Stimulated activated effector memory CD8-positive, alpha-beta T cell treated with anti-CD3 and anti-CD28 coated beads, Interleukin-12 subunit alpha, Interleukin-12 subunit beta, amount 100 ng/mL, for 72 hours (primary cell): ENCODE measurements at regions not wholly inside any gene's neighbourhood (a gene's known extent, or its start where the extent isn't known, plus 50 kb on each side); places are given as distances from the start of the nearest gene placed in this dataset.
"Not testable (repeated sequence)": the region's sequence is repeated elsewhere in the genome, so short reads cannot be mapped to it uniquely, and the experiment has no call there.

Experiments used
- ATAC-seq: fragments of 150-1000 bp; cut with Tn5 transposase; 2 replicates; pipeline ENCODE4 v1.10.0; 2021
- DNase-seq, 2 donors: peaks; one replicate each; pipeline ENCODE4 v3.0.0; 2021 to 2022; ENCODE audit warnings: low spot score in 2 of 2
- H3K27ac Mint-ChIP-seq: one replicate; pipeline ENCODE4 v1.8.0; 2022; ENCODE audit warnings: mild to moderate bottlenecking, mixed read lengths
- H3K36me3 Mint-ChIP-seq: one replicate; pipeline ENCODE4 v1.8.0; 2022; ENCODE audit warnings: mild to moderate bottlenecking, mixed read lengths
- H3K4me1 Mint-ChIP-seq: one replicate; pipeline ENCODE4 v1.8.0; 2022; ENCODE audit warnings: mixed read lengths
- H3K4me3 Mint-ChIP-seq: one replicate; pipeline ENCODE4 v1.8.0; 2022; ENCODE audit warnings: mild to moderate bottlenecking, mixed read lengths
- H3K9me3 Mint-ChIP-seq: one replicate; pipeline ENCODE4 v1.8.0; 2022; ENCODE audit warnings: mixed read lengths

DNA sequence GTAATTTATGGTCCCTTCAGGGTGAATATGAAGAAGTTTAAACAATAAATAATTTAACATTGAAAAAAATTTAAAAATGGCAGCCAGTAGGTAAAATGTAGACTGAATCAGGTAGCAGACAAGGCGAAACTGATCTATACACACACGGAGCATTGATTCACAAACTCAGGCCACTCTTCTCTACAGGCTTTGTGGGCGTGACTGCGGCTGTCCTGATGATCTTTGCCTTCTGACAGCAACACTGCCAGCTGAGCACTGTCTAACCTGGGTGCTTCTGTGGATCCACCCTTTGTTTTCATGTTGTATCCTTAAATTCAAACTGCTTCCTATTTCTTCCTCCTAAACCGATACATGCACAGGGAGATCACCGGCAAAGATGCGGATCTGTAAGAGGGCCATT, 315.4 kb upstream of the ADCY2 start:
- Mint-ChIP-seq H3K4me1 (no peaks in the 10 kb centered on the region), H3K36me3 (no peaks in the 10 kb centered on the region), H3K27ac (no peak overlapping the region), H3K4me3 (no peak overlapping the region), H3K9me3 (no peaks in the 10 kb centered on the region)
- DNase-seq (no peak), ATAC-seq (no peak)

DNA sequence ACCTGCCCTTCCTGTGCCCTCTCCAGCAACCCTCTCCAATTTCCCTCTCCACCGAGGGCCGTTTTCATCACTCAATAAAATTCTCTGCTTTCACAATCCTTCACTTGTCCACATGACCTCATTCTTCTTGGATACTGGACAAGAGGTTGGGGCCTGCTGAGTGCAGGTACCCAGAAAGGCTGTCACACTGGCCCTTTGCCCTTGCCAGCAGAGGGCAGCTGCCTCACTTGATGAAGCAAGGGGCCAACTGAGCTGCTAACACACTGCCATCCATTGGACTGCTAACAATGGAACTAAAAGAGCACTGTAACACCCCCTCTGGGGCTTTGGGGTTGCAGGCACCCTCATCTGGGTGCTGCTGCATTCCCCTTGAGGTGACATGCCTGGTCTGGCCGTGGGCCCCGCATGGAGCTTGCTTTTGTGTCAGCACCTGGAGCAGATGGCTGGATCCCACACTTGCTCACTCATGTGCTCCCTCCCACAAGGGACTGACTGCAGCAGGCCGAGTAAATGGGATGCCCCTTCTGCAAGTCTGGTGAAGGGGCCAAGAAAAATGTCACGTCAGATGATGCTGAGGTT, 308.1 kb upstream of the ADCY2 start:
- no peak overlapping the region for H3K27ac Mint-ChIP-seq
- no peaks in the 10 kb centered on the region for H3K4me1 Mint-ChIP-seq
- ATAC-seq (no peak), DNase-seq (no peak)
- H3K36me3 Mint-ChIP-seq: no peaks in the 10 kb centered on the region
- H3K9me3 Mint-ChIP-seq: peaks cover 7% of the 10 kb centered on the region
- H3K4me3 Mint-ChIP-seq: no peak overlapping the region

DNA sequence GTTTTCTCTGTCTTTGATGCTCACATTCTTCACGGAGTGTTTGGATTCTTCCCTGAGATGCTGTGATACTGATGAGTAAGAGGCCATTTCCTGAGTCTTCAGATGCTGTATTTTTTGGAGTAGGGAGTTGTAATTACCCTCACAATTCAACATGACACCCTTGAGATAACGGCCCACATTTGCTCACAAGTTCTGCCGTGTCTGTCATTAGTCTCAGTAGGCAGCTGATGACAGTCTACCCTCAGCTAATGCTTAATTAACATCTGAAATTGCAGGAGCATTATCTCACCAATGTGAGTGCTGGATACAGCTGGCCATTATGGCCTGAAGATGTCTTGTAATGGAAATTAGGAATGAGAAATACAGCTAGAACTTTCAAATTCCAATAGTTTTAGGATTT, 307.1 kb upstream of the ADCY2 start:
- H3K27ac Mint-ChIP-seq: no peak overlapping the region

DNA sequence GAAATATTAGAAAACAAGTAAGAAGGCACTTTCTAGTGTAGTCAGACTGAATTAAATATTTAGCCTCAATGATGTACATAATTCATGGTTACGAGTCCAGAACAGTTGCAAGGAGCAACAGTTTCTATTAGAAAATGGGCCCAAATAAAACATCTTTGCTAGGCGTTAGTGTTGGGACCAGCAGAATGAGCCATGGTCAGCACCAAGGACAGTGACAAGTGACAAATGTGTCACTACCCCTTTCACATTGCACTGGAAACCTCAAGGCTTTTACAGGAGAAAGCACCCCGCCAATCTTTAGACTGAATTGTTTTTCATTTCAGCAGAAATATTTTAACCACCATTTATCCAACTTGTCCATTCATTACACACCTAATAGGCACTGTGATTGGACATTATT, 301.3 kb upstream of the ADCY2 start:
- no peak overlapping the region for H3K27ac Mint-ChIP-seq
- no peak for DNase-seq

More for the DNA sequence above, 307.1 kb upstream of the ADCY2 start:
- DNase-seq (no peak), ATAC-seq (no peak)
- H3K4me1 Mint-ChIP-seq: no peaks in the 10 kb centered on the region
- no peak overlapping the region for H3K4me3 Mint-ChIP-seq
- no peaks in the 10 kb centered on the region for H3K36me3 Mint-ChIP-seq
- H3K9me3 Mint-ChIP-seq: peaks cover 7% of the 10 kb centered on the region

DNA sequence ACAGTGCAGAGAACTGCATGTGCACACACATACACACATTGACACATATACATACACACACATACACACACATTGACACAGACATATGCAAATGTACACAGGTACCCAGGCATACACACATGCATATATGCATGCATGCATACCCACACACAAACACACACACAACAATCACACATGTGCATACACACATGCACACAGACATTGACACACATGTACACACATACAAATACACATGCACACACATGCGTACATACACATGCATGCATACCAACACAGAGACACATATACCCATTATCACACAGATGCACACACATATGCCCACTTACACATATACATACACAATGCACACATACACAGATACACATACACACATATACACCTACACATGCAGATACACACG, 299.6 kb upstream of the ADCY2 start:
- H3K36me3 Mint-ChIP-seq: no peaks in the 10 kb centered on the region
- no peaks in the 10 kb centered on the region for H3K4me1 Mint-ChIP-seq
- ATAC-seq: no peak

More for the DNA sequence above, 301.3 kb upstream of the ADCY2 start:
- no peak for ATAC-seq
- no peak overlapping the region for H3K4me3 Mint-ChIP-seq
- H3K4me1 Mint-ChIP-seq: no peaks in the 10 kb centered on the region
- peaks cover 6% of the 10 kb centered on the region for H3K9me3 Mint-ChIP-seq
- no peaks in the 10 kb centered on the region for H3K36me3 Mint-ChIP-seq

DNA sequence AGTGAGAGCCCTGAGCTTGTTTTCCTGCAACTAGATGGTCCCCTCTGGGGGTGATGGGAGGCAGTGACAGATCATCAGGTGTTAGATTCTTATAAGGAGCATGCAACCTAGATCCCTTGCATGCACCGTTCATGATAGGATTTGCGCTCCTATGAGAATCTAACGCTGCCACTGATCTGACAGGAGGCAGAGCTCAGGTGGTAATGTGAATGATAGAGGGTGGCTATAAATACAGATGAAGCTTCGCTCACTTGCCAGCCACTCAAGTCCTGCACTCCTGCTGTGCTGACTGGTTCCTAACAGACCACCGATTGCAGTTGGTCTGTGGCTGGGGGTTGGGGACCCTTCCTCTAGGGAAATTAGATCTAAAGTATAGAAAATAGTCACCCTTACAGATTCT, 290.6 kb upstream of the ADCY2 start:
- Mint-ChIP-seq H3K4me1 (no peaks in the 10 kb centered on the region), H3K27ac (no peak overlapping the region), H3K36me3 (no peaks in the 10 kb centered on the region), H3K4me3 (no peak overlapping the region), H3K9me3 (no peaks in the 10 kb centered on the region)
- DNase-seq (no peak), ATAC-seq (no peak)

More for the DNA sequence above, 299.6 kb upstream of the ADCY2 start:
- Mint-ChIP-seq H3K9me3 (peaks cover 6% of the 10 kb centered on the region), H3K4me3 (no peak overlapping the region), H3K27ac (no peak overlapping the region)
- no peak for DNase-seq

DNA sequence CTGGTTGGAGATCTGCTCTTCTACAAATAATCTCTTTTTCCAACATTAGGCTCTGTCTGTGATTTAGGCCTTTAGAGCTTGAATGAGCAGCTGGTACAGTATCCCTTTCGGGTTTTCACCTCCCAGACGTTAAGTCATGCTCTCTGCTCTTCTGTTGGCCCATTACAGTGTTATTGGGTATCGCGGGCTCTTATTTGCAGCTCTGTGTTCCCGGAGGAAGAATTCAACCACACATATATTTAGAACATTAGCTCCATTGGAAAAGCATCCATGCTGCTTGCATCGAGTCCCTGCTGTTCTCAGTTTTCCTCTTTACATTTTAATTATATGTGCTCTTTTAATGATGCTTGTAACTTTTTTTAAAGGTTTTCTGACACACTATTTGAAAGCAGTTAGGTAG, 278.0 kb upstream of the ADCY2 start:
- peaks cover 11% of the 10 kb centered on the region for H3K9me3 Mint-ChIP-seq
- no peak overlapping the region for H3K27ac Mint-ChIP-seq
- DNase-seq (no peak), ATAC-seq (no peak)
- H3K4me3 Mint-ChIP-seq: no peak overlapping the region
- H3K4me1 Mint-ChIP-seq: no peaks in the 10 kb centered on the region
- no peaks in the 10 kb centered on the region for H3K36me3 Mint-ChIP-seq

DNA sequence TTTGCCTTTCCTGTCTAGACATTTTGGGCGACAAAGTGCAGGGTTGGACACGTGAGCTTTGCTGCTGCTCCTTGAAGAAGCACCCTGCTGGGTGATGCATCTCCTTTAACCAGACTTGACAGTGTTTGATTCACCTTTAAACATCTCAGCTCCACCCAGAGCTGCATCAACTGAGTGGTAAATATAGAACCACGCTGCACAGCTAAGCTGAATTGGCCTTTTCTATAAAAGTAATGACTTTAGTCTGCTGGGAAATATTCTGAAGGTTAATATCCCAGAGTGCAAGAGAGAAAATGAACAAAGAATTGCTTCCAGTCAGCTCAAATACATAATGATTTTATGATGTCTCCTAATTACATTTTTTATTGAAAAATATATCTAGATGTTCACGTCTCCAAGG, 264.3 kb upstream of the ADCY2 start:
- H3K27ac Mint-ChIP-seq: no peak overlapping the region
- DNase-seq (no peak), ATAC-seq (no peak)
- H3K4me1 Mint-ChIP-seq: no peaks in the 10 kb centered on the region
- no peaks in the 10 kb centered on the region for H3K9me3 Mint-ChIP-seq
- H3K36me3 Mint-ChIP-seq: no peaks in the 10 kb centered on the region
- H3K4me3 Mint-ChIP-seq: no peak overlapping the region

DNA sequence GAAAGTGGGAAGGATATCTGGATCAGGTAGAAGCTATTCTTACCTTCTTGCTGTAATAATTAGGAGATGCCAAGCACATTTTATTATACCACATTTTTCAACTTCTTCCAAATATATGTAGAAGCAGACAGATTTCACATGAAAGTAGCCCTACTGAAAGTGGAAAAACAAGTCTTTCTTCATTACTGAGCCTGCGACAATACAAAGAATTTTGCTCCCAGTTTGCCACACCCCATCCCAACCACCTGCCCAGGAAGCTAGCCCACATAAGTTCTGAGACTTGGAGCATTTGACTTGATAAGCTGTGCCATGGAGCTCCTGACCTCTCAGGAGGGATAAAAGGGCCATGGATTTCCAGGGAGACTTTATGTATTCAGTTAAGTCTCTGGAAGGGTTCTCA, 249.1 kb upstream of the ADCY2 start:
- Mint-ChIP-seq H3K36me3 (no peaks in the 10 kb centered on the region), H3K9me3 (peaks cover 6% of the 10 kb centered on the region), H3K4me3 (no peak overlapping the region), H3K27ac (no peak overlapping the region), H3K4me1 (no peaks in the 10 kb centered on the region)
- no peak for DNase-seq
- ATAC-seq: no peak

DNA sequence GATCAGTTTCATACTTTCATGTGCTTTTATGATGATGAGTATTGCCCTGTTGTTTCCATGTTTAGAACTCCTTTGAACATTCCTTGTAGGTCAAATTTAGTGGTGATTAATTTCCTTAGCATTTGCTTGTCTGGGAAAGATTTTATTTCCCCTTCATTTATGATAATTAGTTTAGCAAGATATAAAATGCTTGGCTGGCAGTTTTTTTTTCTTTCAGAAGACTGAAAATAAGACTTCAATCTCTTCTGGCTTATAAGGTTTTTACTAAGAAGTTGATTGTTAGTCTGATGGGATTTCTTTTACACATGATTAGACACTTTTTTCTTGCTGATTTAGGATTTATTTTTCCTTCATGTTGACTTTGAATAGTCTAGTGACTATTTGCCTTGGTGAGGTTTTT, 238.9 kb upstream of the ADCY2 start:
- Mint-ChIP-seq H3K27ac (no peak overlapping the region), H3K4me1 (no peaks in the 10 kb centered on the region), H3K4me3 (no peak overlapping the region), H3K36me3 (no peaks in the 10 kb centered on the region), H3K9me3 (peaks cover 21% of the 10 kb centered on the region)
- no peak for ATAC-seq
- no peak for DNase-seq

DNA sequence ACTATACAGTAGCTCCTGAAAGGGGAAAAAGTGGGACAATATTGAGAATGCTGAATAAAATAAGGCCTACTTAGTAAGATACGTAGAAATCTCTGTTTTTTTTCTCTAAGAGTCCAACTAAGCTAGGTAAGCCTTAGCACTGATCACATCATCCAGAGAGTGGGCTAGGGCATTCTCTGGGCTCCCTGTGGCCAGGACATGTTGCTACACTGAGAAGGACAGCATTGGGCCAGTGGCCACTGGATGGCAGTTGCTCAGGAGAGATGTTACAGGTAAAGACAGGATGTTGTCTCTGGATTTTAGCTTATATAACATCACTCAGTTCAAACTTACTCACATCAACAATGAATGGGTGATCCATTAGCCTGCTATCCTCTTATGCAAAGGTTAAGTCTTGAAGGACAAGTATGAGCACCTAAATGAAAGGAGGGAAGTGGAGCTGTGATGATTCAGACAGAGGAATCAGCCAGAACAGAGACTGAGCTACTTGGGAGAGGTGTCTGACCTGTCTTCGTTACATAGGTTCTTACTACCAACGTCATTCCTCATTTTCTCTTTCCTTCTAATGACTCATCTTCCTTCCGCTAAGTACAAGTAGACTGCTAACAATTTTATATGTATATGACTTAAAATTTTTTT, 226.6 kb upstream of the ADCY2 start:
- Mint-ChIP-seq H3K36me3 (no peaks in the 10 kb centered on the region), H3K9me3 (no peaks in the 10 kb centered on the region), H3K27ac (no peak overlapping the region), H3K4me3 (no peak overlapping the region), H3K4me1 (no peaks in the 10 kb centered on the region)
- DNase-seq (no peak), ATAC-seq (no peak)

DNA sequence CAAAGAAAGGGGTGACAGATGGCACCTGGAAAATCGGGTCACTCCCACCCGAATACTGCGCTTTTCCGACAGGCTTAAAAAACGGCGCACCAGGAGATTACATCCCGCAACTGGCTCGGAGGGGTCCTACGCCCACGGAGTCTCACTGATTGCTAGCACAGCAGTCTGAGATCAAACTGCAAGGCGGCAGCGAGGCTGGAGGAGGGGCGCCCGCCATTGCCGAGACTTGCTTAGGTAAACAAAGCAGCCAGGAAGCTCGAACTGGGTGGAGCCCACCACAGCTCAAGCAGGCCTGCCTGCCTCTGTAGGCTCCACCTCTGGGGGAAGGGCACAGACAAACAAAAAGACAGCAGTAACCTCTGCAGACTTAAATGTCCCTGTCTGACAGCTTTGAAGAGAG, 225.2 kb upstream of the ADCY2 start:
- H3K4me3 Mint-ChIP-seq, H3K36me3 Mint-ChIP-seq, ATAC-seq, H3K9me3 Mint-ChIP-seq, DNase-seq, H3K27ac Mint-ChIP-seq, H3K4me1 Mint-ChIP-seq: not testable (repeated sequence)

DNA sequence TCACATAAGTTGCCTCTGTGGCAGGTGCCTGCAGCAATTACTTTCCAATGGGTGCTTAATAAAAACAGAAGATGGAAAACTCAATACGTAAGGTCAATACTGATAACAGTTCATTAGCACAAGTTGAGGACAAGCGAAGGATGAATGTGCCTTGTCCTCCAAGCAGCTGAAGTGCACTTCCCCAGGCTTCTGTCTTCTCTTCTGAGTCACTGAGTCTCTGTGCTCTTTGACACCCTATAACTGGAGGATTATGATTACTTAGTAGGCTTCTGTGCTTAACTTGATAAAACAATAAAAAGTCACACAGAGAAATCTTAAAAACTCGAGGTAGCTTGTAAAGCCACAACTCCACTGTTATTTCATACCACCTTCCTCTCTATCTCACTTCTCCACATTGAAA, 216.6 kb upstream of the ADCY2 start:
- no peak for DNase-seq
- Mint-ChIP-seq H3K27ac (no peak overlapping the region), H3K4me1 (no peaks in the 10 kb centered on the region), H3K4me3 (no peak overlapping the region), H3K9me3 (peaks cover 3% of the 10 kb centered on the region), H3K36me3 (no peaks in the 10 kb centered on the region)
- ATAC-seq: no peak

DNA sequence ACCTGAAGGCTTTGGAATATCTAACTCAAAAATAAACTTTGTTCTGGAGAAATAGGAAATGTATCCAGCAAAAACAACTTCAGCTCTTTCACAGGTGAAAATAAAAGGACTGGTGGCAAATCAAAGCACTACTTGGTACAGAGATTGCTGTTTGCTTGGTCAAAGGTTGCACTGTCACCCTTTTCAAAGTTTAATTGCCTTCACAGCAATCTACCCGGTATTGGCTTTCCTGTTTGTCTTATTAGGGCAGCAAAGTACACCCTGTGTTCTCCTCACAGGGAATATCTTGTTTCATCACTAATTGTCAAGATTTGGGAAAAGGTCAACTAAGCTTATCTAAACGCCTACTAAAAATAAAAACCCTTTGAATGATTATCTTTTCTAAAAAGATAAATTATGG, 214.1 kb upstream of the ADCY2 start:
- no peak overlapping the region for H3K4me3 Mint-ChIP-seq
- H3K9me3 Mint-ChIP-seq: peaks cover 12% of the 10 kb centered on the region
- no peak overlapping the region for H3K27ac Mint-ChIP-seq
- H3K4me1 Mint-ChIP-seq: no peaks in the 10 kb centered on the region
- ATAC-seq (no peak), DNase-seq (no peak)
- no peaks in the 10 kb centered on the region for H3K36me3 Mint-ChIP-seq

DNA sequence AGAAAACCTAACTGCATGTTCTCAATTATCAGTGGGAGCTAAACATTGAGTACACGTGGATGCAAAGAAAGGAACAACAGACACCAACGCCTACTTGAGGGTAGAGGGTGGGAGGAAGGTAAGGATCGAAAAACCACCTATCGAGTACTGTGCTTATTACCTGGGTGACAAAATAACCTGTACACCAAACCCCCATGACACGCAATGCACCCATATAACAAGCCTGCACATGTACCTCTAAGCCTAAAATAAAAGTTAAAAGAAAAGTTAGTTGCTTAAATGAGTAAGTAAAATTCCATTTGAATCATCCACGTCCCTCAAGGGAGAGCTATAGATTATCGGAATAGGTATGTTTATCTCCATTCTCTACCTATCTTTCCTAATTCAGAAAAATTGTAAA, 210.2 kb upstream of the ADCY2 start:
- Mint-ChIP-seq H3K36me3 (no peaks in the 10 kb centered on the region), H3K4me1 (no peaks in the 10 kb centered on the region), H3K4me3 (no peak overlapping the region), H3K27ac (no peak overlapping the region), H3K9me3 (peaks cover 12% of the 10 kb centered on the region)
- no peak for ATAC-seq
- no peak for DNase-seq

DNA sequence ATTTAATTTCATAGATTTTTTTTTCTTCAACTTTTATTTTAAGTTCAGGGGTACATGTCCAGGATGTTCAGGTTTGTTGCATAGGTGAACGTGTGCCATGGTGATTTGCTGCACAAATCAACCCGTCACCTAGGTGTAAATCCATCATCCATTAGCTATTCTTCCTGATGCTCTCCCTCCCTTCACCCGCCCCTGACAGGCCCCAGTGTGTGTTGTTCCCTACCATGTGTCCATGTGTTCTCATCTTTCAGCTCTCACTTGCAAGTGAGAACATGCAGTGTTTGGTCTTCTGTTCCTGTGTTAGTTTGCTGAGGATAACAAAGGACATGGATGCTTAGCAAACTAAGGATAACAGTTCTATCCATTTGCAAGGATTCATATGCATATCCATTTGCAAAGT, 209.1 kb upstream of the ADCY2 start:
- no peak for ATAC-seq
- Mint-ChIP-seq H3K9me3 (peaks cover 8% of the 10 kb centered on the region), H3K4me1 (no peaks in the 10 kb centered on the region), H3K36me3 (no peaks in the 10 kb centered on the region), H3K27ac (no peak overlapping the region), H3K4me3 (no peak overlapping the region)
- no peak for DNase-seq
